ENCODE measurements at regions not wholly inside any gene's neighbourhood (a gene's known extent, or its start where the extent isn't known, plus 50 kb on each side); places are given as distances from the start of the nearest gene placed in this dataset.

DNA sequence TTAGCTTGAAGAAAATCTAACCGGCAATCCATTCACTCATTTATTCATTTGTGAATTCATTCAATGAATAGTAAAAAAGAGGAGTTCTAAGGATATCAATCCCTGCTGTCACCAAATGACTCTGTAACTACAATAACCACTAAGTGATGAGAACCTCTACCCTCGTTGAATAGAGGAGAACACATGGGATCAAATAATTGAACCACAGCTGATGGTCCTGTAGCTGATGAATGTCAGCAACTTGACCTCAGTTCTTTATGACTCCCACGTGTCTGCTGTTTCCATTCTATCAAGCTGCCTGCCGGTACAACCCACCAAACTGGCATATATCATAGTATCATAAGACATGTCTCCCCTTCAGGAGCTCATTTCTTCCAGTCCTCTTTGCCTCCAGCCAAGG, 150.3 kb downstream of the PTGER3 start:
- ChIA-PET POLR2A (interaction anchor here (0.6 kb wide), 1 partner anchor 127 kb away, joined by 3 read pairs; no protein-coding TSS in a partner anchor), CTCF (no interaction called here), RAD21 (ENCODE audit: low non-redundant PET in 1 of 2, low total read pairs in 2 of 2, uncharacterized antibody in 2 of 2, unreplicated experiment in 2 of 2) (no interaction called here)
- H3K4me1 ChIP-seq (ENCODE audit: control insufficient read depth in 1 of 2, insufficient read depth in 2 of 2, low read length in 2 of 2) = no peaks in the 10 kb centered on the region
- ATAC-seq (no peak), DNase-seq (ENCODE audit: low read depth, low spot score) (no peak)
- no peaks in the 10 kb centered on the region for H4K20me1 ChIP-seq (ENCODE audit: insufficient read depth)
- H3K27ac ChIP-seq (ENCODE audit: low read depth, low read length) = no peak overlapping the region
- H3K27me3 ChIP-seq (ENCODE audit: insufficient read depth, low read length) = peaks cover 8% of the 10 kb centered on the region
- H3K9me3 ChIP-seq (ENCODE audit: control insufficient read depth in 1 of 2, insufficient read depth in 1 of 2, low read depth in 1 of 2, low read length in 2 of 2) = no peaks in the 10 kb centered on the region
- H3K9me2 ChIP-seq (ENCODE audit: insufficient read depth) = no peaks in the 10 kb centered on the region
- TF ChIP-seq, protein P1, sequence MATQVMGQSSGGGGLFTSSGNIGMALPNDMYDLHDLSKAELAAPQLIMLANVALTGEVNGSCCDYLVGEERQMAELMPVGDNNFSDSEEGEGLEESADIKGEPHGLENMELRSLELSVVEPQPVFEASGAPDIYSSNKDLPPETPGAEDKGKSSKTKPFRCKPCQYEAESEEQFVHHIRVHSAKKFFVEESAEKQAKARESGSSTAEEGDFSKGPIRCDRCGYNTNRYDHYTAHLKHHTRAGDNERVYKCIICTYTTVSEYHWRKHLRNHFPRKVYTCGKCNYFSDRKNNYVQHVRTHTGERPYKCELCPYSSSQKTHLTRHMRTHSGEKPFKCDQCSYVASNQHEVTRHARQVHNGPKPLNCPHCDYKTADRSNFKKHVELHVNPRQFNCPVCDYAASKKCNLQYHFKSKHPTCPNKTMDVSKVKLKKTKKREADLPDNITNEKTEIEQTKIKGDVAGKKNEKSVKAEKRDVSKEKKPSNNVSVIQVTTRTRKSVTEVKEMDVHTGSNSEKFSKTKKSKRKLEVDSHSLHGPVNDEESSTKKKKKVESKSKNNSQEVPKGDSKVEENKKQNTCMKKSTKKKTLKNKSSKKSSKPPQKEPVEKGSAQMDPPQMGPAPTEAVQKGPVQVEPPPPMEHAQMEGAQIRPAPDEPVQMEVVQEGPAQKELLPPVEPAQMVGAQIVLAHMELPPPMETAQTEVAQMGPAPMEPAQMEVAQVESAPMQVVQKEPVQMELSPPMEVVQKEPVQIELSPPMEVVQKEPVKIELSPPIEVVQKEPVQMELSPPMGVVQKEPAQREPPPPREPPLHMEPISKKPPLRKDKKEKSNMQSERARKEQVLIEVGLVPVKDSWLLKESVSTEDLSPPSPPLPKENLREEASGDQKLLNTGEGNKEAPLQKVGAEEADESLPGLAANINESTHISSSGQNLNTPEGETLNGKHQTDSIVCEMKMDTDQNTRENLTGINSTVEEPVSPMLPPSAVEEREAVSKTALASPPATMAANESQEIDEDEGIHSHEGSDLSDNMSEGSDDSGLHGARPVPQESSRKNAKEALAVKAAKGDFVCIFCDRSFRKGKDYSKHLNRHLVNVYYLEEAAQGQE (IDR thresholded peaks at IDR 0.05; ENCODE audit: low read depth) = no peak
- TF ChIP-seq SIN3A (IDR thresholded peaks at IDR 0.05; ENCODE audit: low read depth) (no peak), SRF (IDR thresholded peaks at IDR 0.05; ENCODE audit: low read depth) (no peak), SP1 (IDR thresholded peaks at IDR 0.05; ENCODE audit: low read depth) (no peak), FOSL1 (IDR thresholded peaks at IDR 0.05; ENCODE audit: low read depth) (no peak), EZH2phosphoT487 (IDR thresholded peaks at IDR 0.05; ENCODE audit: borderline replicate concordance) (no peak), EZH2 (IDR thresholded peaks at IDR 0.05) (no peak), YY1 (IDR thresholded peaks at IDR 0.05; ENCODE audit: extremely low read depth, insufficient replicate concordance, low read depth, low read length) (no peak), ZFX (IDR thresholded peaks at IDR 0.05) (no peak), CEBPB (IDR thresholded peaks at IDR 0.05; ENCODE audit: low read depth) (no peak), TCF7L2 (IDR thresholded peaks at IDR 0.05; ENCODE audit: borderline replicate concordance, extremely low read depth, insufficient read depth, insufficient read length) (no peak), JUND (IDR thresholded peaks at IDR 0.05) (no peak), POLR2A (IDR thresholded peaks at IDR 0.05; ENCODE audit: borderline replicate concordance, extremely low read depth, insufficient read depth, insufficient read length) (no peak), CBX3 (IDR thresholded peaks at IDR 0.05; ENCODE audit: low read depth) (no peak)
- TF ChIP-seq, protein P2, sequence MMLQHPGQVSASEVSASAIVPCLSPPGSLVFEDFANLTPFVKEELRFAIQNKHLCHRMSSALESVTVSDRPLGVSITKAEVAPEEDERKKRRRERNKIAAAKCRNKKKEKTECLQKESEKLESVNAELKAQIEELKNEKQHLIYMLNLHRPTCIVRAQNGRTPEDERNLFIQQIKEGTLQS (IDR thresholded peaks at IDR 0.05) = no peak
- TF ChIP-seq, protein P3, sequence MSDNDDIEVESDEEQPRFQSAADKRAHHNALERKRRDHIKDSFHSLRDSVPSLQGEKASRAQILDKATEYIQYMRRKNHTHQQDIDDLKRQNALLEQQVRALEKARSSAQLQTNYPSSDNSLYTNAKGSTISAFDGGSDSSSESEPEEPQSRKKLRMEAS (IDR thresholded peaks at IDR 0.05) = no peak
- no peak overlapping the region for H3K4me2 ChIP-seq (ENCODE audit: low read length)
- H3K9ac ChIP-seq (ENCODE audit: low read length) = no peak overlapping the region
- no peaks in the 10 kb centered on the region for H3K79me2 ChIP-seq (ENCODE audit: insufficient read depth, low read length)
- BruUV-seq (replicated peaks) = no TSS peak
- intact Hi-C loops (cut with micrococcal nuclease) = no loop called here
- no peak overlapping the region for H2AFZ ChIP-seq (ENCODE audit: low read depth, low read length, poor library complexity, severe bottlenecking)
- no peak overlapping the region for H3K4me3 ChIP-seq (replicated peaks in 1 of 2; ENCODE audit: low read depth in 1 of 2, low read length in 2 of 2)
- H3K36me3 ChIP-seq (ENCODE audit: control insufficient read depth in 1 of 2, insufficient read depth in 2 of 2, low read length in 2 of 2) = no peaks in the 10 kb centered on the region

All from HCT116 (cell line).